Ovary (tissue), 7 donors: ENCODE measurements at regions not wholly inside any gene's neighbourhood (a gene's known extent, or its start where the extent isn't known, plus 50 kb on each side); places are given as distances from the start of the nearest gene placed in this dataset.

ENCODE experiments used
- DNase-seq, 5 donors: peaks; one replicate each; pipeline ENCODE4 v3.0.0-alpha.2; 2019 to 2020
- H3K27ac ChIP-seq, 2 donors: fragments of 200-600 bp; one replicate each; pipeline versions ENCODE4 v1.5.1 to v1.8.0; 2019 to 2022
- H3K27me3 ChIP-seq: fragments of 200-600 bp; one replicate; pipeline ENCODE4 v1.8.0; 2022
- H3K36me3 ChIP-seq: fragments of 200-600 bp; sonication (generic); one replicate; pipeline ENCODE4 v1.5.1; 2019
- H3K4me1 ChIP-seq: one replicate; pipeline ENCODE4 v1.8.1; 2013; ENCODE audit warnings: mild to moderate bottlenecking, moderate library complexity; ENCODE audit not compliant: insufficient read depth
- H3K4me3 ChIP-seq: fragments of 200-600 bp; sonication (generic); one replicate; pipeline ENCODE4 v1.5.1; 2017
- H3K9me3 ChIP-seq, 2 donors: fragments of 200-600 bp in 1 of 2; sonication (generic) in 1 of 2; one replicate each; pipeline versions ENCODE4 v1.5.1 to v1.8.1; 2013 to 2019; ENCODE audit warnings: mild to moderate bottlenecking in 1 of 2, moderate library complexity in 1 of 2
- CTCF ChIP-seq, 3 donors: fragments of 450-650 bp in 2 of 3; fragments of 200-600 bp in 1 of 3; IDR thresholded peaks; one replicate each; pipeline versions ENCODE4 v1.5.1 to v1.8.0; 2016 to 2022; ENCODE audit warnings: antibody characterized with exemption in 3 of 3, mild to moderate bottlenecking in 1 of 3
- EP300 ChIP-seq: sonication (generic); formaldehyde crosslinking; IDR thresholded peaks from one replicate; pipeline ENCODE4 v1.6.1; 2017; ENCODE audit warnings: antibody characterized with exemption
- POLR2A ChIP-seq: fragments of 450-650 bp; IDR thresholded peaks from one replicate; pipeline ENCODE4 v1.6.1; 2017; ENCODE audit warnings: antibody characterized with exemption, mild to moderate bottlenecking, moderate library complexity
- WGBS, 3 donors: extraction: QIAGEN DNeasy Blood & Tissue Kit in 1 of 3; methylation state at CpG; one replicate each; pipeline versions ENCODE4 v1.1.5 to v1.1.7; 2013 to 2017; 5-methylcytosine and 5-hydroxymethylcytosine counted together
- intact Hi-C, 4 donors: fragments of 100-400 bp; cut with DNase I; formaldehyde crosslinking; loops; one replicate each; pipeline versions ENCODE4 v1.11.0 to v1.15.1; 2022 to 2023
- donor health status: DM: no; HTN: no; CAD: no; lungs with moderate emphysema.
- donor health status: DM: no; HTN: no; CAD: no.
- donor health status: Bipolar disorder and iron deficiency.
- donor health status: DM: no; HTN: no; CAD: no.
- donor health status: DM: yes; HTN: yes; CAD: no.

- H3K27ac ChIP-seq = no peak overlapping the region
- no peaks in the 10 kb centered on the region for H3K9me3 ChIP-seq
- no peak for TF ChIP-seq EP300
- no peak for TF ChIP-seq CTCF (IDR thresholded peaks at IDR 0.05)
- TF ChIP-seq POLR2A = no peak
- H3K27me3 ChIP-seq = no peaks in the 10 kb centered on the region
- WGBS, 3 donors = 3 to 5% (median 4%) methylated on average over 7 to 10 of the region's 10 CpGs
- intact Hi-C loops = loop anchor here in 2 of 4 donors (10.0 kb wide), 2 partner anchors 95 to 185 kb away; partner anchors contain the start of genes LRCOL1 (in 1 of the 2) and P2RX2 (in 1 of the 2)
- peak in 1 of 5 donors; percentile 59 for DNase-seq
- no peaks in the 10 kb centered on the region for H3K36me3 ChIP-seq
- H3K4me1 ChIP-seq = peaks cover 7% of the 10 kb centered on the region
- H3K4me3 ChIP-seq = no peak overlapping the region
Measured at GRCh38 chr12:132429602-132429945, 60.4 kb upstream of the FBRSL1 start.

GRCh38 chr12:132428936-132429601 lies 60.9 kb upstream of the FBRSL1 start:
- 19 to 21% (median 21%) methylated on average over 23 of the region's 23 CpGs for WGBS, 3 donors
- H3K36me3 ChIP-seq = no peaks in the 10 kb centered on the region
- TF ChIP-seq POLR2A (no peak), EP300 (no peak), CTCF (IDR thresholded peaks at IDR 0.05) (no peak)
- intact Hi-C loops = loop anchor here in 2 of 4 donors (10.0 kb wide), 2 partner anchors 96 to 186 kb away; partner anchors contain the start of genes LRCOL1 (in 1 of the 2) and P2RX2 (in 1 of the 2)
- H3K9me3 ChIP-seq = no peaks in the 10 kb centered on the region
- no peak overlapping the region for H3K27ac ChIP-seq
- DNase-seq = peak in 2 of 5 donors; percentile 47 to 66
- H3K4me3 ChIP-seq = no peak overlapping the region
- H3K4me1 ChIP-seq = peaks cover 7% of the 10 kb centered on the region
- no peaks in the 10 kb centered on the region for H3K27me3 ChIP-seq

- no peak overlapping the region for H3K4me3 ChIP-seq
- no peaks in the 10 kb centered on the region for H3K36me3 ChIP-seq
- no peak overlapping the region for H3K27ac ChIP-seq
- 69 to 78% (median 71%) methylated on average over 39 of the region's 39 CpGs for WGBS, 3 donors
- no peaks in the 10 kb centered on the region for H3K9me3 ChIP-seq
- no peak for TF ChIP-seq EP300
- TF ChIP-seq CTCF (IDR thresholded peaks at IDR 0.05) = no peak
- no peak for TF ChIP-seq POLR2A
- H3K27me3 ChIP-seq = no peaks in the 10 kb centered on the region
- peaks cover 7% of the 10 kb centered on the region for H3K4me1 ChIP-seq
- intact Hi-C loops = loop anchor here in 2 of 4 donors (10.0 kb wide), 2 partner anchors 97 to 187 kb away; partner anchors contain the start of genes LRCOL1 (in 1 of the 2) and P2RX2 (in 1 of the 2)
- DNase-seq = no peak
Measured at GRCh38 chr12:132427999-132428935, 61.7 kb upstream of the FBRSL1 start.

GRCh38 chr12:132427174-132427768 lies 62.7 kb upstream of the FBRSL1 start:
- Histone ChIP-seq H3K9me3 (no peaks in the 10 kb centered on the region), H3K27me3 (no peaks in the 10 kb centered on the region), H3K4me1 (peaks cover 7% of the 10 kb centered on the region), H3K27ac (no peak overlapping the region), H3K4me3 (no peak overlapping the region), H3K36me3 (no peaks in the 10 kb centered on the region)
- no peak for DNase-seq
- TF ChIP-seq EP300 = no peak
- TF ChIP-seq CTCF (IDR thresholded peaks at IDR 0.05) = no peak
- no peak for TF ChIP-seq POLR2A
- intact Hi-C loops = loop anchor here in 2 of 4 donors (10.0 kb wide), 2 partner anchors 98 to 188 kb away; partner anchors contain the start of genes LRCOL1 (in 1 of the 2) and P2RX2 (in 1 of the 2)
- 58 to 65% (median 64%) methylated on average over 9 to 20 of the region's 20 CpGs for WGBS, 3 donors
